GM13977 (cell line): ENCODE measurements at regions not wholly inside any gene's neighbourhood (a gene's known extent, or its start where the extent isn't known, plus 50 kb on each side); places are given as distances from the start of the nearest gene placed in this dataset.
"Not testable (repeated sequence)": the region's sequence is repeated elsewhere in the genome, so short reads cannot be mapped to it uniquely, and the experiment has no call there.

Source experiments
- DNase-seq: peaks from one replicate; pipeline ENCODE4 v3.0.0; 2012; ENCODE audit warnings: low spot score
- CTCF ChIP-seq: IDR thresholded peaks from 2 replicates; pipeline ENCODE4 v1.5.1; 2012; ENCODE audit warnings: mild to moderate bottlenecking, control low read depth; ENCODE audit not compliant: insufficient read depth; ENCODE audit errors: extremely low read depth, missing control alignments
- in situ Hi-C: fragments of 300-500 bp; cut with MboI; formaldehyde crosslinking; loops from one replicate; pipeline ENCODE4 v1.12.0; 2022; ENCODE audit warnings: low sequenced_read_pairs, low pct_unique_long_range_greater_than_20kb, mixed read lengths, inconsistent platforms; ENCODE audit not compliant: unreplicated experiment

GRCh38 chr16:47979616-47980182 is 176.1 kb downstream of the ABCC12 start:
- in situ Hi-C loops: no loop called here
- TF ChIP-seq CTCF: no peak
- DNase-seq: no peak

GRCh38 chr16:47979164-47979520 is 176.7 kb downstream of the ABCC12 start:
- DNase-seq: no peak
- TF ChIP-seq CTCF: no peak
- in situ Hi-C loops: no loop called here

GRCh38 chr16:47978491-47979163 is 177.2 kb downstream of the ABCC12 start:
- in situ Hi-C loops: no loop called here
- DNase-seq: no peak
- TF ChIP-seq CTCF: no peak

GRCh38 chr16:47977802-47978201 is 178.0 kb downstream of the ABCC12 start:
- TF ChIP-seq CTCF: no peak
- DNase-seq: no peak
- in situ Hi-C loops: no loop called here

- no peak for TF ChIP-seq CTCF
- DNase-seq: no peak
- in situ Hi-C loops: no loop called here
These were observed 179.1 kb downstream of the ABCC12 start for GRCh38 chr16:47976636-47977210.

GRCh38 chr16:47974971-47975370 is 180.8 kb downstream of the ABCC12 start:
- not testable (repeated sequence) for DNase-seq
- in situ Hi-C loops: loop anchor here (25.0 kb wide), 1 partner anchor 112 kb away; no protein-coding TSS in a partner anchor

GRCh38 chr16:47973552-47973951 is 182.2 kb downstream of the ABCC12 start:
- in situ Hi-C loops: loop anchor here (25.0 kb wide), 1 partner anchor 114 kb away; no protein-coding TSS in a partner anchor
- TF ChIP-seq CTCF: no peak
- no peak for DNase-seq
